BE2C (cell line): ENCODE measurements at regions not wholly inside any gene's neighbourhood (a gene's known extent, or its start where the extent isn't known, plus 50 kb on each side); places are given as distances from the start of the nearest gene placed in this dataset.
"Not testable (repeated sequence)": the region's sequence is repeated elsewhere in the genome, so short reads cannot be mapped to it uniquely, and the experiment has no call there.

Experiments
- DNase-seq: peaks from one replicate; pipeline ENCODE4 v3.0.0-alpha.2; 2020
- H3K27me3 ChIP-seq: fragments of 250-450 bp; sonication (Bioruptor Pico); 2 replicates; pipeline ENCODE4 v1.5.1; 2020; ENCODE audit warnings: mild to moderate bottlenecking
- H3K36me3 ChIP-seq: fragments of 250-450 bp; sonication (Bioruptor Pico); 2 replicates; pipeline ENCODE4 v1.5.1; 2020; ENCODE audit warnings: mild to moderate bottlenecking
- H3K4me1 ChIP-seq: fragments of 250-450 bp; sonication (Bioruptor Pico); 2 replicates; pipeline ENCODE4 v1.5.1; 2020
- H3K4me3 ChIP-seq: 2 replicates; pipeline ENCODE4 v1.5.1; 2011; ENCODE audit warnings: low read depth, low read length
- H3K9me3 ChIP-seq: fragments of 250-450 bp; sonication (Bioruptor Pico); 2 replicates; pipeline ENCODE4 v1.5.1; 2020
- TF ChIP-seq, protein P1 (sequence below): IDR thresholded peaks from 2 replicates; pipeline ENCODE4 v1.5.1; 2012; ENCODE audit warnings: mild to moderate bottlenecking, low read depth, low read length

GRCh38 chr15:28459279-28459678 lies 73.5 kb downstream of the GOLGA8G start:
- TF ChIP-seq, protein P1, sequence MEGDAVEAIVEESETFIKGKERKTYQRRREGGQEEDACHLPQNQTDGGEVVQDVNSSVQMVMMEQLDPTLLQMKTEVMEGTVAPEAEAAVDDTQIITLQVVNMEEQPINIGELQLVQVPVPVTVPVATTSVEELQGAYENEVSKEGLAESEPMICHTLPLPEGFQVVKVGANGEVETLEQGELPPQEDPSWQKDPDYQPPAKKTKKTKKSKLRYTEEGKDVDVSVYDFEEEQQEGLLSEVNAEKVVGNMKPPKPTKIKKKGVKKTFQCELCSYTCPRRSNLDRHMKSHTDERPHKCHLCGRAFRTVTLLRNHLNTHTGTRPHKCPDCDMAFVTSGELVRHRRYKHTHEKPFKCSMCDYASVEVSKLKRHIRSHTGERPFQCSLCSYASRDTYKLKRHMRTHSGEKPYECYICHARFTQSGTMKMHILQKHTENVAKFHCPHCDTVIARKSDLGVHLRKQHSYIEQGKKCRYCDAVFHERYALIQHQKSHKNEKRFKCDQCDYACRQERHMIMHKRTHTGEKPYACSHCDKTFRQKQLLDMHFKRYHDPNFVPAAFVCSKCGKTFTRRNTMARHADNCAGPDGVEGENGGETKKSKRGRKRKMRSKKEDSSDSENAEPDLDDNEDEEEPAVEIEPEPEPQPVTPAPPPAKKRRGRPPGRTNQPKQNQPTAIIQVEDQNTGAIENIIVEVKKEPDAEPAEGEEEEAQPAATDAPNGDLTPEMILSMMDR = no peak
- H3K36me3 ChIP-seq = no peaks in the 10 kb centered on the region
- H3K9me3 ChIP-seq = no peaks in the 10 kb centered on the region
- H3K27me3 ChIP-seq = no peaks in the 10 kb centered on the region
- H3K4me1 ChIP-seq = no peaks in the 10 kb centered on the region; the same call in 1 of the 2 replicates
- no peak for DNase-seq
- H3K4me3 ChIP-seq = no peak overlapping the region

DNA sequence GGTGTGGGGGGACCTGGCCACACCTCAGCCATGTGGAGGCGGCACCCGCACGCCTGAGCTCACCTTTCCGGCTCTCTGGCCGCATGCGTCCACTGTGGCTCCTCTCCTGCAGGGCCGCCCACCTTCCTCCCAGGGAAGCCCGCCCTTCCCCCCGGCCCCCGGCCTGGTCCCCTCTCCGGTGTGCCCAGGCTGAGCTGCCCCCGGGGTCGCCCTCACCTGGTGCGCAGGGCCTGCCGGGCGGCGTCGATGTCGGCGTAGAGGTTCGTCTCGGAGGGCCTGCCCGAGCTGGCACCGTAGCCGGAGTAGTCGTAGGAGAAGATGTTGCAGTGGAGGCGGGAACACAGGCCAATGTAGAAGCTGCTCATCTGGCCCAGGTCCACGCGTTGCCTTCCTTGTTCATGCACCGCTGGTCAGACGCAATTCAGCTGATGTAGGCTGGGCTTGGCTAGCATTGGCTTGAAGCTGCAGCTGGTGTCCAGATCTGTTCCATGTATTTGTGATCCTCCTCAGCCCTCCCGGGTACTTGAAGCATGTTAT lies 75.3 kb downstream of the GOLGA8G start:
- H3K9me3 ChIP-seq, H3K36me3 ChIP-seq, H3K4me3 ChIP-seq, H3K27me3 ChIP-seq, H3K4me1 ChIP-seq: not testable (repeated sequence)
- peak; percentile 30 for DNase-seq

GRCh38 chr15:28456476-28457395 lies 76.0 kb downstream of the GOLGA8G start:
- no peak overlapping the region for H3K4me3 ChIP-seq
- TF ChIP-seq, protein P1 = no peak
- H3K9me3 ChIP-seq = no peaks in the 10 kb centered on the region
- peak; percentile 12 for DNase-seq
- H3K4me1 ChIP-seq = no peaks in the 10 kb centered on the region; the same call in 1 of the 2 replicates
- H3K36me3 ChIP-seq = no peaks in the 10 kb centered on the region
- H3K27me3 ChIP-seq = no peaks in the 10 kb centered on the region

- H3K4me3 ChIP-seq, H3K9me3 ChIP-seq, H3K27me3 ChIP-seq, H3K36me3 ChIP-seq, H3K4me1 ChIP-seq: not testable (repeated sequence)
- peak; percentile 10 for DNase-seq
Observed at GRCh38 chr15:28455537-28456475, 77.0 kb downstream of the GOLGA8G start.

GRCh38 chr15:28454751-28455220 lies 76.3 kb downstream of the GOLGA8F start:
- not testable (repeated sequence) for H3K4me1 ChIP-seq, H3K36me3 ChIP-seq, H3K9me3 ChIP-seq, DNase-seq, H3K4me3 ChIP-seq, H3K27me3 ChIP-seq
